ENCODE measurements at regions not wholly inside any gene's neighbourhood (a gene's known extent, or its start where the extent isn't known, plus 50 kb on each side); places are given as distances from the start of the nearest gene placed in this dataset.

DNA sequence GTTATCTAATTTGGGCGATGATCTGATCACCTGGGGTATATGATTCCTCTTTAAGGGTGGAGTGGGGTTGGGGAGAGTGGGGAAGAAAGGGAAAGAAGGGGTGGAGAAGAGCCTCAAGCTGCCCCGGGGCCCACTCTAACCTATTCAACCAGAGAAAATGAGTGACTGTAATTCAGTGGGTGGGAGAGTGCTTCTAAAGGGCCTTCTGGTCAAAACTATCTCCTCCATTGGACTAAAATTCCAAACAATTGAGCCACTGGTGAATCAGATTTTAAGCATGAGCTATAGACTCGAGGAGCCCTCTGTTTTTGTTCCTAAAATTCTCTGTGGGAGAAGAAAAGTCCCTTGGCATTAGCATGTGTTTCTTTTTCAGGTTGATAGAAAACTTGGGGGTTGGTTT lies 296.8 kb downstream of the CLIC5 start:
- TF ChIP-seq, protein P1, sequence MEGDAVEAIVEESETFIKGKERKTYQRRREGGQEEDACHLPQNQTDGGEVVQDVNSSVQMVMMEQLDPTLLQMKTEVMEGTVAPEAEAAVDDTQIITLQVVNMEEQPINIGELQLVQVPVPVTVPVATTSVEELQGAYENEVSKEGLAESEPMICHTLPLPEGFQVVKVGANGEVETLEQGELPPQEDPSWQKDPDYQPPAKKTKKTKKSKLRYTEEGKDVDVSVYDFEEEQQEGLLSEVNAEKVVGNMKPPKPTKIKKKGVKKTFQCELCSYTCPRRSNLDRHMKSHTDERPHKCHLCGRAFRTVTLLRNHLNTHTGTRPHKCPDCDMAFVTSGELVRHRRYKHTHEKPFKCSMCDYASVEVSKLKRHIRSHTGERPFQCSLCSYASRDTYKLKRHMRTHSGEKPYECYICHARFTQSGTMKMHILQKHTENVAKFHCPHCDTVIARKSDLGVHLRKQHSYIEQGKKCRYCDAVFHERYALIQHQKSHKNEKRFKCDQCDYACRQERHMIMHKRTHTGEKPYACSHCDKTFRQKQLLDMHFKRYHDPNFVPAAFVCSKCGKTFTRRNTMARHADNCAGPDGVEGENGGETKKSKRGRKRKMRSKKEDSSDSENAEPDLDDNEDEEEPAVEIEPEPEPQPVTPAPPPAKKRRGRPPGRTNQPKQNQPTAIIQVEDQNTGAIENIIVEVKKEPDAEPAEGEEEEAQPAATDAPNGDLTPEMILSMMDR (IDR thresholded peaks at IDR 0.05), result no peak
- no peak for TF ChIP-seq POLR2A (IDR thresholded peaks at IDR 0.05)
